GM18502 (cell line): ENCODE measurements at regions not wholly inside any gene's neighbourhood (a gene's known extent, or its start where the extent isn't known, plus 50 kb on each side); places are given as distances from the start of the nearest gene placed in this dataset.

Experiments used
- ATAC-seq: cut with Tn5 transposase; IDR thresholded peaks from one replicate; pipeline ENCODE4 v1.9.1; 2021; ENCODE audit warnings: mild to moderate bottlenecking; ENCODE audit not compliant: unreplicated experiment, poor library complexity

DNA sequence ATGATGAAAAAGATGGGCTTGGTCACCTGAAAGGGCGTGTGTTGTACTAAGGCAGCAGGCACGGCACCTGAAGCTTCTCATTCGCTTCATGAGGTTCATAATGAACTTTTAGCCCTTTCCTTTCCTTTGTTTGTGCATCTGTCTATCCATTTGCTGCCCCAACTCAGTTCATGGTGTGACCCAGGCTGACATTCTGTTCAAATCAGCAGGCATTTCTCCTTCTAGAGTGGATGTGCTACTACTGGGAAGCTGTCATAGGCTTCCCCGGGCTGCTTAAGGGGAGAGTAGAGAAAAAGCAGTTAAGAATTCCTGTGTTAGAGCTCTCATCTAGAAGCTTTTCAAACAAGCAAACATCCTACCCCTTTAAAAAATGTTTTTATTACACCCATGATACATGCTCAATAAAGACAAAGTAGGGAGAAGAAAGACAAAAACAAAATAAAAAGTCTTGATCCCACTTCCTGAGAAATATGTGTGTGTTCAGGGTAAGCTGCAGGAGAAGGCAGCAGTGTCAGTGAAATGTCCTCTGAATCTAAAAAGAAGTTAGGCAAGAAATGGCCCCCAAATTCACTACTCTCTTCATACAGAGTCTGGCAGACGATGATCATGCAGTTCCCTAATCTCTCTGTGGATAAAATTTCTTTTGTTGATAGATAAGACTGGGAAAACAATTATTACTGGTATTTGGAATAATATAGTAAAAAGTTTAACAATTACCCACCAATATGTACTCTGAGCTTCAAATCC is 136.9 kb upstream of the PFN2 start:
- ATAC-seq, result no peak

GRCh38 chr3:150106740-150107428 is 136.2 kb upstream of the PFN2 start:
- ATAC-seq, result no peak

DNA sequence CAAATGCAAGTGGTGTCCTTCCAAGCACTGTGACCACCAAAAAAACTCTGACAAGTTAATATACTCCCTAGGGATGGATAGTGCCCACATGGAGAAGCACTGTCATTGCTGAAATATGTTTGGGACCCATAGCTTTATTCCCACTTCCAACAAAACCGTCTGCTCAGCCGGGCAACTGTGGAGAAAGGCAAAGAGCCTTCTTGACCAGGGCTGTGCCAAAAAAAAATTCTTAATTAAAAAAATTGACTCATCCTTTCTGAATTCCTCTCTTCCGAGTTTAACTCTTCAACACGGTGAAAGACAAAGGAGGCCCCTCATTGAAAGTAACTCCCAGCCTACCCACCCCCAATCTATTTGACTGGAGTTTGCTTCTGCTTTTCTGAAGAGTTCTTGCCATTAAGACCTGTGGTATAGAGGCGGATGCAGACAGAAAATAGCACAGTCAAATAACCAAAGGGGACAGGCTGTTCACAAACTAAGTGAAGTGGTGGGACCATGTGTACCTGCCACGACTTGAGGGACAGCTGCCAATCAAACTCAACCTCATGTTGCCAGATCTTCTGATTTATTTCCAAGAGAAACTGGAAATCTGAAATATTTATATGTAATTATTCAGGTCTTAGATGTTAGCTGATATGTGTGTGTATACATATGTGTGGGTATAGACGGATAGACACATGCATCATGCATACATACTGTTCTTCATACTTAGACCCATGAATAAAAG is 135.4 kb upstream of the PFN2 start:
- no peak for ATAC-seq

- ATAC-seq, result no peak
Measured at GRCh38 chr3:150105025-150105424, 134.3 kb upstream of the PFN2 start.

DNA sequence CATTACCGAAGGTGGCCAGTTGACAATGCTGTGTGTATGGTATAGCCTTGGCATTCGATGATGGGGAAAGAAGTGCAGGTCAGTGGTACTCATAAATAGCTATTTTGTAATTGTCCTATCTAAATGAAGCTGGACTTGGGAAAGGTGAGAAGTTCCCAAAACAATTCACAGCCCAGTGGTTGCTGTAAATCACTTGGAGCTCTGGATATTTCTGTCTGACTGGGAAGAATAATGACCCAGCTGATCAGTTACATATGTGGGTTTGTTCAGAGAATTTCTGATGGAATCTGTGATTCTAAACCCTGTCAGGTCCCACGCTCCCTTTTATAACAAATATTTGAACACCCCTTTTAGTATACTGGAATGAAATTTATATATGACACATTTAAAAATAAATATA is 133.9 kb upstream of the PFN2 start:
- ATAC-seq, result no peak

DNA sequence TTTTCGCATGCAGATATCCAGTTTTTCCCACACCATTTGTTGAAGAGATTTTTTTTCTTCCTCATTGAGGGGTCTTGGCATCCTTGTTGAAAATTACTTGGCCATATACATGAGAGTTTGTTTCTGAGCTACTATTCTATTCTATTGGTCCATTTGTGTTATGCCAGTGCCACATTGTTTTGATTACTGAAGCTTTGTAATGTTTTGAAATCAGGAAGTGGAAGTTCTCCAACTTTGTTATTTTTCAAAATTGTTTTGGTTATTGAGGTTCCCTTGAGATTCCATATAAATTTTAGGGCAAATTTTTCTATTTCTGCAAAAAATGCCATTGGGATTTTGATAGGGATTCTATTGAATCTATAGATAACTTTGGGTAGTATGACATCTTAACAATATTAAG is 130.3 kb upstream of the PFN2 start:
- no peak for ATAC-seq

- ATAC-seq, result no peak
Measured at GRCh38 chr3:150098621-150099020, 127.9 kb upstream of the PFN2 start.

- ATAC-seq, result no peak
Measured at GRCh38 chr3:150097588-150097890, 126.8 kb upstream of the PFN2 start.

DNA sequence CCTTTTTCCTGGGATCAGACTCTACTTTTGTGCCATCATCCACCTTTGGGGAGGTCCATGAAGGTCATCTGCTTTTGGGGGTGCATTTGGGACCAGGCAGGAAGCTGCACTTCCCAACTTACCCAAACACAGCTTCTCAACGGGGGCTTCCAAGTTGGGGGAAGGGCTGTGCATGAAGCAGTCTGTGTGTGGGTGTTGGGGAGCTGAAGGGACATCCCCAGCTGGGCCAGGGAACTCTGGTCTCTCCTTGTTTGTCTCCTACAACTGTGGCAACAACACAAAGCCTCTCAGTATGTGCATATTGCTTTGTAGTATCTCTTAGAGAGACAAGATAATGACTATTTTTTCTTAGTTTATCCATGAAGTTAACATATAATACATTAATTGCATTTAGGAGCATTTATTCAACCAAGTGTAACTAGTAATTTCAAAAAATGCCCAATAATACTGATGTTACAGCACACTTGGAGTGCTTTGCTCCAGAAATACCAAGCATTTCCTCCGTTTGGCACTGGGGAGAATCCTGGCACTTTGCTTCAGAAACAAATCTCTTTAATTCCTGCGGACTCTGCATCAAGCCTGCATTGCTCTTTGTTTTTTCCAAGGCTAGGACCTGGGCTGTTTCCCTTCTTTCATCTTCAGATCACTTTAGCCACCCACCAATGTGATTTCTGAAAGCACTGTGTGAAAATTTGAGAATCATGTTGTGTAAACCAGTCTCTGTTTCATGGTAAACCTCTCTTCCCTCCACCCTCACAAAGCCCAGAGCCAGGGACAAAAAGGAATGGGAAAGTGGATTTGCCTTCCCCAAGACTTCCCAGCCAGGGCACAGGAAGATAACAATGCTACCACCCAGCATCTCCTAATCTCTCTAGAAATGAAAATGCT is 126.2 kb upstream of the PFN2 start:
- ATAC-seq, result no peak

GRCh38 chr3:150094150-150094933 is 123.6 kb upstream of the PFN2 start:
- ATAC-seq, result no peak

GRCh38 chr3:150091626-150092025 is 120.9 kb upstream of the PFN2 start:
- ATAC-seq, result no peak

- ATAC-seq, result no peak
Measured at GRCh38 chr3:150090877-150091276, 120.2 kb upstream of the PFN2 start.

DNA sequence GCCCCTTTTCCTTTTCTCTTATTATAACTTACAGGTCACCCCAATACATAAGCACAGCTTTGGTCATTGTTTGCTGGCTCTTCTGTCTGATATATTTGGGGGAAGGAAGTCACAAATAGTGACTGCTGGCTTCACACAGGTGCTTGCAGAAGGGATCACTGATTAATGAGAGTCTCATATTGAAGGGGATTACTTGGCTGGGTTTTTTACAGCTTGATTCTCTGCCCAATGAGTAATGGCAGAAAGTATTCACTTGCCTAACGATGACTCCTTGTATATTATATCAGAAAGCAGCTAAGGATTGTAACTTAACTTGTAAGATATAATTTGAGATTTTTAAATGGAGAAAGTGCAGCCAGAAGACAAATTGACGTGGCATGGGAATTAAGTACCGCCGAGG is 119.3 kb upstream of the PFN2 start:
- no peak for ATAC-seq

GRCh38 chr3:150084128-150084527 is 113.4 kb upstream of the PFN2 start:
- ATAC-seq, result no peak

GRCh38 chr3:150083655-150084042 is 113.0 kb upstream of the PFN2 start:
- no peak for ATAC-seq

DNA sequence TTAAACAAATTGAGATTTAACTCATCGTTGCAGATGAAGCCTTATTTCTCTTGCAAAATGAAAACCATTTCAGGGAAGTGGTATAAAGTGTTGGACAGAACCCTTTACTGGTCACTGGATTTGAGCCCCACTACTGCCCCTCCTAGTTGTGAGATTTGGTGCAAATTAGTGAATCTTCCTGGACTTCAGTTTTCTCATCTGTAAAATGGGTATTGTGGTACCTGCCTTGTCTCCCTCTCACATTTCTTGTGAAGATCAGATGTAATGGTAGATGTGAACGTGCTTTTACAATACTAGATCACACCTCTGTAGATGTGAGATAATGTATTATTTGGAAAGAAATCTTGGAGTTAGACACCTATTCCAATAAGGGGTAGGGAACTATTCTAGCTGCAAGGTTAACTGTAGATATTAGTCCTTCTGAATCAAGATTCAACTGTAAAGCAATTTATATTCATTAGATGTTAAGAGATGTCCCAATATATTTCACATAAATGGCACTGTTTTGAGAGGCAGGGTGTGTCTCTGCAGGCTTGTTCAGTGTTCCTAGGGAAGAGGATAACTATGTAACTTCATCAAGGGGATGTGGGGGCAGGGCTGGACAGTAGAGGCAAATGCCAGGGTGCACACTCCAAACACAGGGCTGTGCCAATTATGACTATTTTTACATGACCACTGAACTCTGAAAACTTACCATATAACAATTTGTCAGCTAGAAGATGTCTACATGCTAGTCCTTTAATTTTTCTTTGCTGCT is 112.4 kb upstream of the PFN2 start:
- no peak for ATAC-seq

- ATAC-seq, result no peak
Measured at GRCh38 chr3:150081084-150081483, 110.4 kb upstream of the PFN2 start.

DNA sequence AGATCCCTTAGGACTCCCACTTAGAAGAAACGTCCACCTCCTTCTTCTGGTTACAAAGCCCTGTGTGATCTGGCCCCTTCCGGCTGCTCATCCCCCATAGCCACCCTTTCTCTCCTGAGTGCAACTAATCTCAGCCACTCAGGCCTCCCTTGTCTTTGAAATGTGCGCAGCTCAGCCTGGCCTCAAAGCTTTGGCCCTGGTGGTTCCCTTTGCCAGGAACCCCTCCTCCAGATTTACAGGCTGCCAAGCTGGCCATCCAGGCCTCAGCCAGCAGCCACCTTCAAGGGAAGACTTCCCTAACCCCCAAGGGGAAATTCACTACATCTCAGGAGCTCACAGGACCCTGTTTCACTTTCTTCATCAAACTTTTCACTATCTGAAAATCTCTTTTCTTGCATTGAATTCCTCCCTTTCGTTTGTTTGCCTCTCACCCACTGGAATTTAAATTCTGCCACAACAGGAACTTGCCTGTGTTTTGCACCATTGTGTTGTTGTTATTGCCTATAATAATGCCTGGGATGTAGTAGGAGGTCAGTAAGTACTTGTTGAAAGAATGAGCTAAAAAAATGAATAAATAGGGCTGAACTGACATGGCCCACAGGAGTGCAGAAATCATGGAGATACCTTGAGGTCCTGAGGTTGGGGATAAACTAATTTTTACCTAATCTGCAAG is 109.5 kb upstream of the PFN2 start:
- ATAC-seq, result no peak
